Naive thymus-derived CD8-positive, alpha-beta T cell (primary cell): ENCODE measurements at regions not wholly inside any gene's neighbourhood (a gene's known extent, or its start where the extent isn't known, plus 50 kb on each side); places are given as distances from the start of the nearest gene placed in this dataset.

ENCODE experiments used
- ATAC-seq, 2 donors: fragments of 150-1000 bp; cut with Tn5 transposase in 1 of 2; sonication (Bioruptor Pico), chemical (Tn5 transposase) in 1 of 2; 1 replicate in 1 of 2; 2 replicates in 1 of 2; pipeline ENCODE4 v1.10.0; 2021; ENCODE audit warnings: mild to moderate bottlenecking in 2 of 2, moderate library complexity in 2 of 2
- POLR2A ChIA-PET: fragments of 350-600 bp; sonication (Branson Sonifier 250); formaldehyde crosslinking; loops from one replicate; lab custom pipeline; 2021; ENCODE audit warnings: antibody characterized with exemption; lab: Charles Lee
- DNase-seq, 10 donors: peaks; one replicate each; pipeline versions ENCODE4 v3.0.0 to v3.0.0-alpha.2; 2020 to 2022
- H3K27ac Mint-ChIP-seq, 10 donors: one replicate each; pipeline ENCODE4 v1.8.0; 2020 to 2022; ENCODE audit warnings: mild to moderate bottlenecking in 10 of 10, mixed read lengths in 10 of 10, moderate library complexity in 4 of 10, inconsistent platforms in 1 of 10
- H3K27me3 Mint-ChIP-seq, 5 donors: one replicate each; pipeline ENCODE4 v1.8.0; 2021 to 2022; ENCODE audit warnings: mixed read lengths in 5 of 5
- H3K36me3 Mint-ChIP-seq, 3 donors: one replicate each; pipeline ENCODE4 v1.8.0; 2020 to 2022; ENCODE audit warnings: mixed read lengths in 3 of 3, mild to moderate bottlenecking in 2 of 3, inconsistent platforms in 1 of 3
- H3K4me1 Mint-ChIP-seq, 4 donors: one replicate each; pipeline ENCODE4 v1.8.0; 2021 to 2022; ENCODE audit warnings: mixed read lengths in 4 of 4
- H3K4me3 Mint-ChIP-seq, 10 donors: one replicate each; pipeline ENCODE4 v1.8.0; 2020 to 2022; ENCODE audit warnings: mild to moderate bottlenecking in 10 of 10, mixed read lengths in 10 of 10, moderate library complexity in 6 of 10, inconsistent platforms in 1 of 10
- H3K9me3 Mint-ChIP-seq, 9 donors: one replicate each; pipeline ENCODE4 v1.8.0; 2020 to 2022; ENCODE audit warnings: mixed read lengths in 9 of 9, mild to moderate bottlenecking in 3 of 9, inconsistent platforms in 1 of 9, moderate library complexity in 1 of 9

DNA sequence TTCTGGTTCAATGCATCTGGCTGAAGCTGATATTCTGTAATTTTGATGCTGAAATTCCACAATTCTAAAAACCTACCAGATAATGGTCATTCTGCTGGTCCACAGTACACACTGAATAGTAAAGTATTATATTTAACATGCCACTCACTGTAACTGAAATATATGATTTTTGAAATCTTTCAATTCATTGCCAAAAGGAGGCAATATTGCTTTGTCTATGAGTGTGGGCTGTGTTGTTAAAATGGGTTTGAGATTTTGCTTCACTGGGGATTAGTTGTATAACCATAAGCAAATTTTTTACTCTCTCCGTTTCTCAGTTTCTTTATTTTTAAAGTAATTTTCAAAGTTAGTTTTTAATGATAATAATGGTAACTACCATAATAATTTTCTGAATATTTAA lies 1404.1 kb upstream of the IGFBP7 start:
- no peak overlapping the region for H3K4me3 Mint-ChIP-seq
- H3K4me1 Mint-ChIP-seq, result no peaks in the 10 kb centered on the region
- H3K27ac Mint-ChIP-seq, result no peak overlapping the region
- DNase-seq, result no peak
- H3K27me3 Mint-ChIP-seq, result no peaks in the 10 kb centered on the region
- no peak for ATAC-seq
- no peaks in the 10 kb centered on the region for H3K36me3 Mint-ChIP-seq
- POLR2A ChIA-PET, result no interaction called here
- peaks cover 0 to 9% (median under 1%) of the 10 kb centered on the region in 9 donors for H3K9me3 Mint-ChIP-seq

DNA sequence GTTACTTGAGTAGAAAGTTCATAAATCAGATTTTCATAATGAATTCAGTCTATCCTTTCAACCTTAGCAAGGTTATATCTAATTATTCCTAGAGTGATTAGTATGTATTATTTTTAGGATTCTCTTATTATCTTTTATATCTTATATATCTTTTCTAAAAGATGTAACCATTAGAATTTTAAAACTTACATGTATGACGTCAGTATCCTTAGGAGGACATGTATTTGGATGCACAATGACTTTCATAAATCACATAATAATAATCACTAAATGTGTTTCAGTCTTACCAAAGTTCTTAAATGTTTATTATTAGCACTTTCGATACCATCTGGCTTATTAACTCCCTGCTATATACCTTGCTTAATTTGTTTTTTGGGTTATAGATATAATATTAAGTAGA lies 1400.5 kb upstream of the IGFBP7 start:
- no peak for ATAC-seq
- no peak for DNase-seq
- POLR2A ChIA-PET, result no interaction called here
- Mint-ChIP-seq H3K4me1 (no peaks in the 10 kb centered on the region), H3K4me3 (no peak overlapping the region), H3K36me3 (no peaks in the 10 kb centered on the region), H3K9me3 (peaks cover 0 to 4% (median 0%) of the 10 kb centered on the region in 9 donors), H3K27ac (no peak overlapping the region), H3K27me3 (no peaks in the 10 kb centered on the region)

DNA sequence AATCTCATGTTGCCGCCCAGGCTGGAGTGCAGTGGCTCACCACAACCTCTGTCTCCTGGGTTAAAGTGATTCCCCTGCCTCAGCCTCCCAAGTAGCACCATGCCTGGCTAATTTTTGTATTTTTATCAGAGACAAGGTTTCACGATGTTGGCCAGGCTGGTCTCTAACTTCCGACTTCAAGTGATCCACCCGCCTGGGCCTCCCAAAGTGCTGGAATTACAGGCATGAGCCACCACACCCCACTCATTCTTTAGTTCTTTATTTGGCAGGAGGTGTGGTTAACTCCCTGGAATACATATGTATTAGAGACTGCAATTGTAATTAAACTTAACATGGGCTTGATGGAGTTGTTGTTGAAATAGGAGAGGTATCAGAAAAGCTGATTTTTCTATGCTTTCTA lies 1396.9 kb upstream of the IGFBP7 start:
- Mint-ChIP-seq H3K4me1 (no peaks in the 10 kb centered on the region), H3K4me3 (no peak overlapping the region), H3K9me3 (peaks cover 0 to 7% (median 4%) of the 10 kb centered on the region in 9 donors), H3K27ac (no peak overlapping the region), H3K27me3 (no peaks in the 10 kb centered on the region), H3K36me3 (no peaks in the 10 kb centered on the region)
- ATAC-seq, result no peak
- POLR2A ChIA-PET, result no interaction called here
- DNase-seq, result no peak

DNA sequence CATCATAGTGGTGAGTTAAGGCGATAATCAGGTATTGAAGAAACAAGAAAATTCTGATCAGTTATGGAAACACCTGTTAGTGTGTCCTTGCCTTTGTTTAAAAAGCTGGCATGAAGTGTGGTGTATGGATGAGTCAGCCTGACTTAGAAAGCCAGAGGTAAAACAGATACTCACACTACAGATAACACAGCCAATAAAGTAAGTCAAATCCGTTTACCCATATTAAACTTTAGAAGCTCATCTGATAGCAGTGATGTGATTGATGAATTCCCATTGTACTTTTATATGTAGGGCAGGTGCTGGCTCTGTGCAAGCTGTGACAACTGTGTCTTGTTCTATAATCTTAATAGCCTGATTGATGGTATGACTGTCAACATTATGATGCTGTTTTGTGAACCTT lies 1392.7 kb upstream of the IGFBP7 start:
- Mint-ChIP-seq H3K4me1 (no peaks in the 10 kb centered on the region), H3K27ac (no peak overlapping the region), H3K36me3 (no peaks in the 10 kb centered on the region), H3K9me3 (peaks cover 0 to 11% (median 5%) of the 10 kb centered on the region in 9 donors), H3K4me3 (no peak overlapping the region), H3K27me3 (no peaks in the 10 kb centered on the region)
- no peak for DNase-seq
- POLR2A ChIA-PET, result no interaction called here
- no peak for ATAC-seq

DNA sequence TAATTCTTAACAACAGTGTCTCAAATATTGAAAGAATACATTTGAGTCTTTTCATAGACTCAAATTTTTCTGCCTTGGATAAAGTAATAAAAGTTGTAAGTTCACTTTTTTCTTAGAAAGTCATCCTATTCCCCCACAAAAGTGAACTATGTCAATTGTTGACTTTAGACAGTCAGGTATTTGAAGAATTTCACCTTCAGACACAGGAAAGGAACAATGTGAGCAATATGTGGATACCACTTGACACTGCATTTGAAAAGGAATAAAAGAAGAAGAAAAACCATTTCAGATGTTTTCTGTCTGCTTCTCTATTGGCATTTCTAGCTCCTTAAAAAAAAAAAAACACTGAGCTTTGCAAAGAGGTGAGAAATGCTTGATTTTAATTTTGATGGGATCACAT lies 1389.0 kb upstream of the IGFBP7 start:
- DNase-seq, result no peak
- H3K9me3 Mint-ChIP-seq, result peaks cover 0 to 15% (median 7%) of the 10 kb centered on the region in 9 donors
- no peak for ATAC-seq
- no peak overlapping the region for H3K4me3 Mint-ChIP-seq
- H3K27me3 Mint-ChIP-seq, result no peaks in the 10 kb centered on the region
- no peaks in the 10 kb centered on the region for H3K36me3 Mint-ChIP-seq
- H3K27ac Mint-ChIP-seq, result no peak overlapping the region
- no peaks in the 10 kb centered on the region for H3K4me1 Mint-ChIP-seq
- POLR2A ChIA-PET, result no interaction called here

DNA sequence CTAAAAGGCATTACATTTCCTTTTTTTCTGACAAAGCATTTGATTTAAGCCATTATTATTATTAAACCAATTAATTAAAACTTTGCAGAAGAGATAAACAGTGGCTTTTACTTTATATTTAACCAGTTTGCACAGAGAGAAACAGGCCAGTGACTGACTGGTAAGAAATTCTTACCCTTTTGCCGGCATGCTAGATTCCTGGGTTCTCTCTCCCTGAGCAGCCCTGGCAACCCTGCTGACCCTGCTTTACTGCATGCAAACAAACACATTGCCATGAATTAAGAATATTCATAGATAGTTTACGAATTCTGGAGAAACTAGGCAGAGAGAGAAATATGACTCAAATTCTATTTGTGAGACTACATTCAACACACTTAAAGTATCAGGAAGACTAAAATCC lies 1381.4 kb upstream of the IGFBP7 start:
- ATAC-seq (no peak), DNase-seq (no peak)
- peaks cover 3 to 32% (median 10%) of the 10 kb centered on the region in 9 donors for H3K9me3 Mint-ChIP-seq
- POLR2A ChIA-PET, result no interaction called here
- H3K36me3 Mint-ChIP-seq, result peaks cover 0 to 4% (median 0%) of the 10 kb centered on the region in 3 donors
- H3K4me3 Mint-ChIP-seq, result no peak overlapping the region
- no peaks in the 10 kb centered on the region for H3K27me3 Mint-ChIP-seq
- no peak overlapping the region for H3K27ac Mint-ChIP-seq
- H3K4me1 Mint-ChIP-seq, result no peaks in the 10 kb centered on the region

DNA sequence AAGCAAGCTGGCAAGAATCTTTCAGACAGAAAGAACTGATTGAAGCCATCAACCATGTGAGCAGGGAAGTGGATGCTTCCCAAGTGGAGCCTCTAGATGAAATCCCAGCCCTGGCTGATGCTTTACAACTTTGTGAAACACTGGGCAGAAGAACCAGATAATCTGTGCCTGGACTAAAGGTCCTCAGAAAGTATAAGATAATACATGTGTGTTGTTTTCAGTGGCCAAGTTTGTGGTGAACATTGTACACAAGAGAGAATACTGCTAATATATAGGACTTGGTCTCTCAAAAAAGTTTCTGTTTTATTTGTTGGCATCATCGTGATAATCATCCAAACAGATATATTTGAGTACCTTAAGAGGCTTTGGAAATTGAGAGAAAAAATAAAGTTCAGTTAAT lies 1367.8 kb upstream of the IGFBP7 start:
- H3K36me3 Mint-ChIP-seq, result no peaks in the 10 kb centered on the region
- ATAC-seq (no peak), DNase-seq (no peak)
- H3K27ac Mint-ChIP-seq, result no peak overlapping the region
- H3K27me3 Mint-ChIP-seq, result no peaks in the 10 kb centered on the region
- peaks cover 0 to 12% (median 7%) of the 10 kb centered on the region in 9 donors for H3K9me3 Mint-ChIP-seq
- POLR2A ChIA-PET, result no interaction called here
- H3K4me3 Mint-ChIP-seq, result no peak overlapping the region
- H3K4me1 Mint-ChIP-seq, result no peaks in the 10 kb centered on the region

DNA sequence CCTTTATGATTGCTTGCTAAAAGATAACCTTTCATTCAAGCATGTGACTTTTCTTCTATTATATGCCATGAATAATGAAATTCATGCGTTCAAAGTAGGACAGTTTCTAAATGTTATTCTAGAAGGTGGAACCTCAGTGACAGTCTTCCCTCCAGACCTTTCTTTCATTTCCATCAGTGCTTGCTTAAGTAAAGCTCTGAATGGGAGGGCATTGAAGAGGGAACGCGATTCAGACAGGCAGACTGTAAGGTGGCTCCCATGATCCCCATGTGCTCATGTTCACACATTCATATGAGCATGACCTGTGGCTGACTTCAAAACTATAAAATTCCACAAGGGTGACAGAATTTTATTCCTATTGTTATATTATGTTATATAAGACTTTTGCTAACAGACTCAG lies 1367.3 kb upstream of the IGFBP7 start:
- Mint-ChIP-seq H3K4me1 (no peaks in the 10 kb centered on the region), H3K27ac (no peak overlapping the region), H3K4me3 (no peak overlapping the region), H3K9me3 (peaks cover 0 to 12% (median 7%) of the 10 kb centered on the region in 9 donors), H3K36me3 (no peaks in the 10 kb centered on the region), H3K27me3 (no peaks in the 10 kb centered on the region)
- POLR2A ChIA-PET, result no interaction called here
- no peak for ATAC-seq
- no peak for DNase-seq

DNA sequence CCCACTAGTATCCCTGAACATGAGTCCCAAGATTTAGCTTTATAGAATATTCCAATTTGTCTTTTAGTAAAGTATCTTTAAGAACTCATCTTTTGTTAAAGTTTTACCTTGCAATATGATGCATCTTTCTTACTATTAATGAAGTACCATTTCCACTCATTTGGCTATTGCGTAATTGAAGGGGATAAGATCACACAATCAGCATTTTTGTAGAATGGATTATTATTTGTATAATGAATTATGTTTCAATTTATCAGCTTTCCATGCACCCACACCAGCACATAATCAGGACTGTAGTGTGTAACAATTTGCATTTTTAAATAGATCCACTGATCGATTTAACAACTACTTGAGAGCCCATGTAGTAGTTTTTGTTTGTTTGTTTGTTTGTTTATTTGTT lies 1364.9 kb upstream of the IGFBP7 start:
- Mint-ChIP-seq H3K9me3 (peaks cover 0 to 16% (median 8%) of the 10 kb centered on the region in 9 donors), H3K36me3 (no peaks in the 10 kb centered on the region), H3K27me3 (no peaks in the 10 kb centered on the region), H3K4me1 (no peaks in the 10 kb centered on the region), H3K4me3 (no peak overlapping the region), H3K27ac (no peak overlapping the region)
- no peak for ATAC-seq
- DNase-seq, result no peak
- POLR2A ChIA-PET, result no interaction called here

DNA sequence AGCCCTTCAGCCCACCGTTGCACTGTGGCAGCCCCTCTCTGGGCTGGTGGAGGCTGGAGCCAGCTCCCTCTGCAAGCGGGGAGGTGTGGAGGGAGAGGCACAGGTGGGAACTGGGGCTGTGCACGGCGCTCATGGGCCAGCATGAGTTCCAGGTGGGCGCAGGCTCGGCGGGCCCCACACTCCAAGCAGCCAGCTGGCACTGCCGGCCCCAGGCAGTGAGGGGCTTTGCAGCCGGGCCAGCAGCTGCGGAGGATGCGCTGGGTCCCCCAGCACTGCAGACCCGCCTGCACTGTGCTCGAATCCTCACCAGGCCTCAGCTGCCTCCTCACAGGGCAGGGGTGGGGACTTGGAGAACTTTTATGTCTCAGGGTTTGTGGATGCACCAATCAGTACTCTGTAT lies 1354.8 kb upstream of the IGFBP7 start:
- DNase-seq, result no peak
- H3K27me3 Mint-ChIP-seq, result no peaks in the 10 kb centered on the region
- H3K4me3 Mint-ChIP-seq, result no peak overlapping the region
- no peak overlapping the region for H3K27ac Mint-ChIP-seq
- POLR2A ChIA-PET, result no interaction called here
- no peaks in the 10 kb centered on the region for H3K4me1 Mint-ChIP-seq
- no peak for ATAC-seq
- H3K9me3 Mint-ChIP-seq, result peaks cover 3 to 19% (median 11%) of the 10 kb centered on the region in 9 donors
- H3K36me3 Mint-ChIP-seq, result peaks cover 0 to 11% (median 0%) of the 10 kb centered on the region in 3 donors

DNA sequence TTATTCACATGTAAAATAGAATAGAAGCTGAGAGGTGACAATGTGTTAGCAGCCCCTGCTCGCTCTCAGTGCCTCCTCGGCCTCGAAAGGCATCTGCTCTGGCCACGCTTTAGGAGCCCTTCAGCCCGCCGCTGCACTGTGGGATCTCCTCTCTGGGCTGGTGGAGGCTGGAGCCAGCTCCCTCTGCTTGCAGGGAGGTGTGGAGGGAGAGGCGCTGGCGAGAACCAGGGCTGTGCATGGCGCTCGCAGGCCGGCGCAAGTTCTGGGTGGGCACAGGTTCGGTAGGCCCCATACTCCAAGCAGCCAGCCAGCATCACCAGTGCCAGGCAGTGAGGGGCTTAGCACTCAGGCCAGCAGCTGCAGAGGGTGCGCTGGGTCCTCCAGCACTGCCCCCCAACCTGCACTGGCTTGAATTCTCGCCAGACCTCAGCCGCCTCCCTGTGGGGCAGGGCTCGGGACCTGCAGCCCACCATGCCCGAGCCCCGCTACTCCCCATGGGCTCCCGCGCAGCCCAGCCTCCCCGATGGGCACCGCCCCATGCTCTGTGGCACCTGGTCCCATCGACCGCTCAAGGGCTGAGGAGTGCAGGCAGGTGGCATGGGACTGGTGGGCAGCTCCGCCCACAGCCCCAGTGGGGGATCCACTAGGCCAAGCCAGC lies 1346.7 kb upstream of the IGFBP7 start:
- H3K4me3 Mint-ChIP-seq, result no peak overlapping the region
- peaks cover 0 to 22% (median 8%) of the 10 kb centered on the region in 9 donors for H3K9me3 Mint-ChIP-seq
- no peak overlapping the region for H3K27ac Mint-ChIP-seq
- ATAC-seq (no peak), DNase-seq (no peak)
- H3K36me3 Mint-ChIP-seq, result peaks cover 0 to 5% (median 0%) of the 10 kb centered on the region in 3 donors
- POLR2A ChIA-PET, result no interaction called here
- no peaks in the 10 kb centered on the region for H3K4me1 Mint-ChIP-seq
- no peaks in the 10 kb centered on the region for H3K27me3 Mint-ChIP-seq

DNA sequence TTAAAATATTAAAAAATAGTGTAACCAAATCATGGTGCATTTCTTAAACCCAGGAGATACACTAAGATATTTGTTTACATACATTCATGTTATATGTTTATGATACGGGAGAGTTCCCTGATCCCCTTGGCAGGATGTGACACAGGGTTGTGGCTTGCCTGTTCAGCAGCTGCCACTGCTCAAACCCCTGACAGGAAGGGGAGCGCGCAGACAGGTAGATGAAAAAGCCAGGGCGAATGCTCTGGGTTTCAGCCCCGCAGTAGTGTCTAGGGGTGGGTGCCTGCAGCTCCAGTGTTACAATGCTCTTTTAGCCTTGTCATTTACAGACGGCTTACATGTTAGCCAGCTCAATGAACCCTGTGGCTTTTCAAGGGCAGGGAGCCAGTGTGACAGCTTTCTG lies 1343.8 kb upstream of the IGFBP7 start:
- Mint-ChIP-seq H3K36me3 (no peaks in the 10 kb centered on the region), H3K4me3 (no peak overlapping the region), H3K4me1 (no peaks in the 10 kb centered on the region)

DNA sequence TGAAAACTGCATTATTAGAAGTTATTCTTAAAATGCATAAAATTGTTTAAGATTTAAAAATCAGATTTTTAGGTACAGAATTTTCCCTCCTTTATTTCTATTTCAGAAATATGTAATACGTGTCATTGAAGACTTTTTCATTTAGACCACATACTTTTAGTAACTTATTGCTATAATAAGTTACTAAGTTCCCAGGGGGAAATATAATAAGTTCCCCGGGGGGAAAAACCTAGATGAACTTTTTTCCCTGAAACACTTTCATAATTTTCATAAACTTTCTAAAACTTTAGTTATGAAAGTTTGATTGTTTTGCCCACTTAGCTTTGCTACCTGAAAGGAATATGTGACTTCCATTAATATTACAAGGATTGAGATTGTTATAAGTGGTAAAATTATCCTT lies 1341.5 kb upstream of the IGFBP7 start:
- no peaks in the 10 kb centered on the region for H3K36me3 Mint-ChIP-seq
- no peak overlapping the region for H3K27ac Mint-ChIP-seq
- H3K27me3 Mint-ChIP-seq, result no peaks in the 10 kb centered on the region
- no peaks in the 10 kb centered on the region for H3K4me1 Mint-ChIP-seq
- POLR2A ChIA-PET, result no interaction called here
- no peak overlapping the region for H3K4me3 Mint-ChIP-seq
- ATAC-seq, result no peak
- peaks cover 2 to 13% (median 9%) of the 10 kb centered on the region in 9 donors for H3K9me3 Mint-ChIP-seq
- DNase-seq, result no peak

More for the DNA sequence above, 1343.8 kb upstream of the IGFBP7 start:
- Mint-ChIP-seq H3K27me3 (no peaks in the 10 kb centered on the region), H3K27ac (no peak overlapping the region), H3K9me3 (peaks cover 2 to 22% (median 8%) of the 10 kb centered on the region in 9 donors)
- ATAC-seq (no peak), DNase-seq (no peak)
- POLR2A ChIA-PET, result no interaction called here

DNA sequence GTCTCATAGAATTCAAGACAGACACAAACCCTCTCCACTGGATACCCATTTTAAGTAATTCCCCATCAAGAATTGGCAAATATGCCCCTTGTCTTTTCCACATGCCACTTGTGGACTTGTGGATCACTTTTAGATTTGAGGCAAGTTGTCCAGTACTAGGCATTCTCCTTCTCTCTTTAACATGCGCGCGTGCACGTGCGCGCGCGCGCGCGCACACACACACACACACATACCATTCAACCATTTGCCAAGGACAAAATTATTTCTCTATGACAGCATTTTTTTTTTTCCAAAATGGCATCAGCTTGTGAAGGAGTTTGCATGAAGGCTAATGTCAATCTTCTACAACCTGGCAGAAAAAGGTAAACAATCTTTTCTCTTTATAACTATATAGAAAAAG lies 1325.7 kb upstream of the IGFBP7 start:
- POLR2A ChIA-PET, result no interaction called here
- peaks cover 10 to 43% (median 22%) of the 10 kb centered on the region in 9 donors for H3K9me3 Mint-ChIP-seq

More for the DNA sequence above, 1325.7 kb upstream of the IGFBP7 start:
- ATAC-seq, result no peak
- Mint-ChIP-seq H3K27me3 (no peaks in the 10 kb centered on the region), H3K4me1 (no peaks in the 10 kb centered on the region), H3K27ac (no peak overlapping the region), H3K36me3 (peaks cover 0 to 9% (median 0%) of the 10 kb centered on the region in 3 donors), H3K4me3 (no peak overlapping the region)
- no peak for DNase-seq
